ENCODE measurements at regions not wholly inside any gene's neighbourhood (a gene's known extent, or its start where the extent isn't known, plus 50 kb on each side); places are given as distances from the start of the nearest gene placed in this dataset.

DNA sequence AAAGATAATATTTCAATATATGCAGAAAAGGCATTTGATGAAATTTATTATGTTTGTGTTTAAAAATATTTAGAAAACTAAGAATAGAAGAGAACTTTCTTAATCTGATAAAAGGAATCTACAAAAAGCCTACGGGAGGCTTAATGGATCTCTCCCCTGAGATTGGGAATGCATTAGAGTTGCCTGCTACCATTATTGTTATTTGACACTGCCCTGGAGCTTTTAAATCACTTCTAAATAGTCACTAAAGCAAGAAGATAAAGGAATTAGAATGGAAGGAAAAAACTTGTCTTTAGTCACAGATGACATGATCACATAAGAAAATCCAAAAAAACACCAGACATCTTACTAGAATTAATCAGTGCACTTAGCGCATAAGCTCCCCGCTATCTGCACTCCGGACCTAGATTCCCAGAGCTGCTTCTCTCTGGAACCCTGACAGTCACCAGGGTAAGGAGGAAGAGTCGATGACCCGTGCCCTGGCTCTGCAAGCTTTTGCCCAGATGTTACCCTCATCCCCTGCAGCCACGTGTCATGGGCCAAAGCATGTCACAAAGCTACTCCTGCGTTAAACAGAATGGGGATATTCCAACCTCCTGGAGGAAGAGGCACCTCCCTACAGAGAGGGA lies 97.1 kb downstream of the MINAR1 start:
- H3K9ac ChIP-seq (ENCODE audit: low read depth, low read length, poor library complexity) = no peak overlapping the region
- H3K14ac ChIP-seq (ENCODE audit: low read length) = no peak overlapping the region
- no peak overlapping the region for H2AFZ ChIP-seq (ENCODE audit: low read length)
- H4K91ac ChIP-seq (ENCODE audit: low read depth, low read length, poor library complexity) = no peak overlapping the region
- H2BK120ac ChIP-seq (ENCODE audit: low read depth, low read length) = no peak overlapping the region
- H3K4me3 ChIP-seq (ENCODE audit: low read length in 2 of 2) = no peak overlapping the region
- no peak overlapping the region for H4K8ac ChIP-seq (ENCODE audit: low read depth, low read length)
- no peak overlapping the region for H2BK15ac ChIP-seq (ENCODE audit: low read length)
- H2BK5ac ChIP-seq (ENCODE audit: low read length) = no peak overlapping the region
- no peak for DNase-seq (ENCODE audit: low spot score)
- no peak overlapping the region for H2BK12ac ChIP-seq (ENCODE audit: low read length)
- no peak overlapping the region for H2AK5ac ChIP-seq (ENCODE audit: low read depth, low read length)
- no peak overlapping the region for H3K27ac ChIP-seq (replicated peaks; ENCODE audit: low read length)
- WGBS, 2 donors (ENCODE audit: extremely low coverage in 2 of 2, insufficient read length in 2 of 2, insufficient replicate concordance in 1 of 2) = no CpG with 5 or more reads among the region's 8 CpGs
- H3K4me2 ChIP-seq (ENCODE audit: insufficient read depth, low read length, poor library complexity, severe bottlenecking) = no peak overlapping the region
- H3K9me3 ChIP-seq (replicated peaks in 1 of 2; ENCODE audit: control insufficient read depth in 2 of 2, insufficient read depth in 1 of 2, low read depth in 1 of 2, low read length in 2 of 2) = peaks cover 0 to 3% of the 10 kb centered on the region in 2 donors
- H3K79me1 ChIP-seq (ENCODE audit: low read depth, low read length) = no peaks in the 10 kb centered on the region
- H3K23ac ChIP-seq (ENCODE audit: low read depth, low read length, poor library complexity) = no peak overlapping the region
- peaks cover 0 to 8% (median 0%) of the 10 kb centered on the region in 3 experiments for H3K27me3 ChIP-seq (ENCODE audit: control insufficient read depth in 3 of 3, insufficient read depth in 3 of 3, low read depth in 1 of 3, low read length in 3 of 3)
- no peak overlapping the region for H3K4ac ChIP-seq (ENCODE audit: low read length)
- H3K4me1 ChIP-seq (ENCODE audit: control insufficient read depth in 2 of 2, insufficient read depth in 1 of 2, low read depth in 1 of 2, low read length in 2 of 2) = peaks cover 0 to 9% of the 10 kb centered on the region in 2 donors
- H3K18ac ChIP-seq (ENCODE audit: low read length) = no peak overlapping the region
- no peaks in the 10 kb centered on the region for H3K36me3 ChIP-seq (replicated peaks in 1 of 2; ENCODE audit: control insufficient read depth in 2 of 2, insufficient read depth in 2 of 2, low read length in 2 of 2)

DNA sequence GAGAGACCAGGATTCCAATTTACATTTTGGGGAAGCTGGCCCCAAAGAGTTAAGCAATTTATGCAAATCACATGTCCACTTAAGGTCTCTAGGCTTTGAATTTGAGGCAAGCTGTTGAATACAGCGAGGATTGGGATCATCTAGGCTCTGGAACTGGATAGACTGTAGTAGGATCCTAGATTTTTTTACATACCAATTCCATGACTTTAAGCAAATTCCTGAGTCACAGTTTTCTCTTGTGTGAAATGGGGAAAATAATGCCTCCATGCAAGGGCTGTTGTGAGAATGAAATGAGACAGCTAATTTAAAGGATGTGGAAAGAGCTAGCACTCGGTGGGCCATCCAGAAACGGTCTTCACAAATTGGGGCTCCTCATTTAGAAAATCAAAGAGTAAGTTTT lies 103.4 kb downstream of the MINAR1 start:
- Histone ChIP-seq H3K27ac (replicated peaks; ENCODE audit: low read length) (no peak overlapping the region), H3K14ac (ENCODE audit: low read length) (no peak overlapping the region), H3K9me3 (replicated peaks in 1 of 2; ENCODE audit: control insufficient read depth in 2 of 2, insufficient read depth in 1 of 2, low read depth in 1 of 2, low read length in 2 of 2) (no peaks in the 10 kb centered on the region), H2AFZ (ENCODE audit: low read length) (no peak overlapping the region), H2BK15ac (ENCODE audit: low read length) (no peak overlapping the region), H3K4me2 (ENCODE audit: insufficient read depth, low read length, poor library complexity, severe bottlenecking) (no peak overlapping the region), H3K27me3 (ENCODE audit: control insufficient read depth in 3 of 3, insufficient read depth in 3 of 3, low read depth in 1 of 3, low read length in 3 of 3) (peaks cover 0 to 4% (median 0%) of the 10 kb centered on the region in 3 experiments), H2BK120ac (ENCODE audit: low read depth, low read length) (no peak overlapping the region), H3K9ac (ENCODE audit: low read depth, low read length, poor library complexity) (no peak overlapping the region), H4K8ac (ENCODE audit: low read depth, low read length) (no peak overlapping the region), H3K79me1 (ENCODE audit: low read depth, low read length) (no peaks in the 10 kb centered on the region), H2AK5ac (ENCODE audit: low read depth, low read length) (no peak overlapping the region), H4K91ac (ENCODE audit: low read depth, low read length, poor library complexity) (no peak overlapping the region), H3K4me1 (ENCODE audit: control insufficient read depth in 2 of 2, insufficient read depth in 1 of 2, low read depth in 1 of 2, low read length in 2 of 2) (peaks cover 0 to 5% of the 10 kb centered on the region in 2 donors), H3K23ac (ENCODE audit: low read depth, low read length, poor library complexity) (no peak overlapping the region), H3K18ac (ENCODE audit: low read length) (no peak overlapping the region), H3K4me3 (ENCODE audit: low read length in 2 of 2) (no peak overlapping the region), H2BK12ac (ENCODE audit: low read length) (no peak overlapping the region), H2BK5ac (ENCODE audit: low read length) (no peak overlapping the region), H3K4ac (ENCODE audit: low read length) (no peak overlapping the region), H3K36me3 (replicated peaks in 1 of 2; ENCODE audit: control insufficient read depth in 2 of 2, insufficient read depth in 2 of 2, low read length in 2 of 2) (no peaks in the 10 kb centered on the region)
- no peak for DNase-seq (ENCODE audit: low spot score)
- WGBS, 2 donors (ENCODE audit: extremely low coverage in 2 of 2, insufficient read length in 2 of 2, insufficient replicate concordance in 1 of 2) = no CpG with 5 or more reads among the region's 3 CpGs

DNA sequence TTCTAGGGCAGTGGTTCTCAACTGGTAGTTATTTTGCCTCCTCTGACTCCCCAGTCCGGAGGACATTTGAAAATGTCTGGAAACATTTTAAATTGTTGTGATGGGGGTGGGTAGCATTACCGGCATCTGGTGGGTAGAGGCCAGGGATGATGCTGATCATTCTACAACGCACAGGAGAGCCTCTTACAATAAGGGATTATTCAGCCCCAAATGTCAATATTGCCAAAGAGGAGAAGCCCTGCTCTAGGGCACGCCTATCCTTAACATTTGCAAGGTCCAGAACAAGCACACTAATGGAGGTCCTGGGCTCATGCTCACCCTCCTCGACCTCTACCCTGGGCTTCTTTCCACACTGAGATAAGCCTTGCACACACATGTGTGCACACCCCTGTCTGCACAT lies 106.4 kb downstream of the MINAR1 start:
- Histone ChIP-seq H3K9me3 (replicated peaks in 1 of 2; ENCODE audit: control insufficient read depth in 2 of 2, insufficient read depth in 1 of 2, low read depth in 1 of 2, low read length in 2 of 2) (no peaks in the 10 kb centered on the region), H2BK120ac (ENCODE audit: low read depth, low read length) (no peak overlapping the region), H3K4me1 (ENCODE audit: control insufficient read depth in 2 of 2, insufficient read depth in 1 of 2, low read depth in 1 of 2, low read length in 2 of 2) (peaks cover 0 to 3% of the 10 kb centered on the region in 2 donors), H2AFZ (ENCODE audit: low read length) (no peak overlapping the region), H3K9ac (ENCODE audit: low read depth, low read length, poor library complexity) (peak overlapping the region; percentile 38), H3K4ac (ENCODE audit: low read length) (no peak overlapping the region), H2BK12ac (ENCODE audit: low read length) (no peak overlapping the region), H3K14ac (ENCODE audit: low read length) (no peak overlapping the region), H4K91ac (ENCODE audit: low read depth, low read length, poor library complexity) (no peak overlapping the region), H4K8ac (ENCODE audit: low read depth, low read length) (no peak overlapping the region), H2AK5ac (ENCODE audit: low read depth, low read length) (no peak overlapping the region), H2BK15ac (ENCODE audit: low read length) (no peak overlapping the region), H3K18ac (ENCODE audit: low read length) (no peak overlapping the region), H3K4me2 (ENCODE audit: insufficient read depth, low read length, poor library complexity, severe bottlenecking) (no peak overlapping the region), H3K79me1 (ENCODE audit: low read depth, low read length) (no peaks in the 10 kb centered on the region), H2BK5ac (ENCODE audit: low read length) (no peak overlapping the region), H3K4me3 (ENCODE audit: low read length in 2 of 2) (no peak overlapping the region), H3K27me3 (ENCODE audit: control insufficient read depth in 3 of 3, insufficient read depth in 3 of 3, low read depth in 1 of 3, low read length in 3 of 3) (no peaks in the 10 kb centered on the region), H3K27ac (replicated peaks; ENCODE audit: low read length) (no peak overlapping the region), H3K36me3 (replicated peaks in 1 of 2; ENCODE audit: control insufficient read depth in 2 of 2, insufficient read depth in 2 of 2, low read length in 2 of 2) (no peaks in the 10 kb centered on the region), H3K23ac (ENCODE audit: low read depth, low read length, poor library complexity) (no peak overlapping the region)
- no peak for DNase-seq (ENCODE audit: low spot score)
- WGBS, 2 donors (ENCODE audit: extremely low coverage in 2 of 2, insufficient read length in 2 of 2, insufficient replicate concordance in 1 of 2) = no CpG with 5 or more reads among the region's 5 CpGs

DNA sequence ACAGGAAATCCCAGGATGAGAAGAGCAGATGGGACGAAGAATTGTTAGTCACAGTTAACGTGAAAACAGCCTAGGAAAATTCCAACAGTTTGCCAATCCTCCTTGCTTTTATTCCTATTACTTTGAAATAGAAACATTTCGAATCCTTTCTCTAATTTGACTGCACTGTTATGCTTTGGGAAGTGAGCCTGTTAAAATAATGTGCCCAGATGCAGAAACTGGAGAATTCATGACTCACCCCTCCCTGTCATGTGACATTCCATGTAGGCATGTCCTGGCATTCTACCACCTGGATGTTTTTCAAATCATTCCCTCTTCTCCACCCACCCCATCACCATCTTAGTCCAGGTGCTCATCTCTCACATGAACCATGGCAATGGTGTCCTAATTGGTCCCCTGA lies 107.3 kb downstream of the MINAR1 start:
- no peak overlapping the region for H3K4me2 ChIP-seq (ENCODE audit: insufficient read depth, low read length, poor library complexity, severe bottlenecking)
- no peak for DNase-seq (ENCODE audit: low spot score)
- H3K18ac ChIP-seq (ENCODE audit: low read length) = no peak overlapping the region

More for the DNA sequence above, 107.3 kb downstream of the MINAR1 start:
- Histone ChIP-seq H4K8ac (ENCODE audit: low read depth, low read length) (no peak overlapping the region), H2AFZ (ENCODE audit: low read length) (no peak overlapping the region), H2AK5ac (ENCODE audit: low read depth, low read length) (no peak overlapping the region), H3K27ac (replicated peaks; ENCODE audit: low read length) (no peak overlapping the region), H3K79me1 (ENCODE audit: low read depth, low read length) (no peaks in the 10 kb centered on the region), H3K4me3 (ENCODE audit: low read length in 2 of 2) (no peak overlapping the region), H3K4me1 (ENCODE audit: control insufficient read depth in 2 of 2, insufficient read depth in 1 of 2, low read depth in 1 of 2, low read length in 2 of 2) (no peaks in the 10 kb centered on the region), H3K36me3 (replicated peaks in 1 of 2; ENCODE audit: control insufficient read depth in 2 of 2, insufficient read depth in 2 of 2, low read length in 2 of 2) (no peaks in the 10 kb centered on the region), H3K9me3 (replicated peaks in 1 of 2; ENCODE audit: control insufficient read depth in 2 of 2, insufficient read depth in 1 of 2, low read depth in 1 of 2, low read length in 2 of 2) (no peaks in the 10 kb centered on the region), H3K14ac (ENCODE audit: low read length) (no peak overlapping the region), H3K9ac (ENCODE audit: low read depth, low read length, poor library complexity) (no peak overlapping the region), H3K23ac (ENCODE audit: low read depth, low read length, poor library complexity) (no peak overlapping the region), H2BK120ac (ENCODE audit: low read depth, low read length) (no peak overlapping the region), H3K27me3 (ENCODE audit: control insufficient read depth in 3 of 3, insufficient read depth in 3 of 3, low read depth in 1 of 3, low read length in 3 of 3) (no peaks in the 10 kb centered on the region), H4K91ac (ENCODE audit: low read depth, low read length, poor library complexity) (no peak overlapping the region), H2BK15ac (ENCODE audit: low read length) (no peak overlapping the region), H2BK5ac (ENCODE audit: low read length) (no peak overlapping the region), H2BK12ac (ENCODE audit: low read length) (no peak overlapping the region), H3K4ac (ENCODE audit: low read length) (no peak overlapping the region)
- no CpG with 5 or more reads among the region's 3 CpGs for WGBS, 2 donors (ENCODE audit: extremely low coverage in 2 of 2, insufficient read length in 2 of 2, insufficient replicate concordance in 1 of 2)
